Iris pigment epithelial cell (primary cell): ENCODE measurements at regions not wholly inside any gene's neighbourhood (a gene's known extent, or its start where the extent isn't known, plus 50 kb on each side); places are given as distances from the start of the nearest gene placed in this dataset.

Experiments
- DNase-seq: peaks from one replicate; pipeline ENCODE4 v3.0.0-alpha.2; 2011; ENCODE audit warnings: low read depth

GRCh38 chr6:56863366-56863765, 91.5 kb upstream of the BEND6 start:
- DNase-seq = peak; percentile 81

- DNase-seq = peak; percentile 64
Measured at GRCh38 chr6:56862415-56863175, 92.3 kb upstream of the BEND6 start.

GRCh38 chr6:56860475-56860874, 94.4 kb upstream of the BEND6 start:
- DNase-seq = peak; percentile 51

GRCh38 chr6:56856036-56856580, 98.8 kb upstream of the BEND6 start:
- DNase-seq = no peak

- DNase-seq = no peak
Measured at GRCh38 chr6:56854086-56854485, 100.8 kb upstream of the BEND6 start.

- DNase-seq = no peak
Measured at GRCh38 chr6:56853541-56853940, 101.4 kb upstream of the BEND6 start.

GRCh38 chr6:56852260-56853010, 102.5 kb upstream of the BEND6 start:
- DNase-seq = no peak

- peak; percentile 91 for DNase-seq
Measured at GRCh38 chr6:56851541-56852259, 103.2 kb upstream of the BEND6 start.

GRCh38 chr6:56851074-56851473, 103.8 kb upstream of the BEND6 start:
- DNase-seq = peak; percentile 75

- no peak for DNase-seq
Measured at GRCh38 chr6:56850626-56851025, 104.3 kb upstream of the BEND6 start.

- DNase-seq = peak; percentile 82
Measured at GRCh38 chr6:56849896-56850295, 105.0 kb upstream of the BEND6 start.

- DNase-seq = no peak
Measured at GRCh38 chr6:56848105-56848504, 106.8 kb upstream of the BEND6 start.

GRCh38 chr6:56845032-56845431, 109.9 kb upstream of the BEND6 start:
- DNase-seq = no peak

GRCh38 chr6:56843476-56844349, 111.2 kb upstream of the BEND6 start:
- DNase-seq = peak; percentile 87

- DNase-seq = peak; percentile 62
Measured at GRCh38 chr6:56842686-56843475, 112.0 kb upstream of the BEND6 start.

GRCh38 chr6:56841751-56842150, 113.2 kb upstream of the BEND6 start:
- no peak for DNase-seq

- DNase-seq = no peak
Measured at GRCh38 chr6:56841381-56841749, 113.5 kb upstream of the BEND6 start.

- DNase-seq = peak; percentile 75
Measured at GRCh38 chr6:56840467-56841380, 114.2 kb upstream of the BEND6 start.

GRCh38 chr6:56839533-56840183, 115.2 kb upstream of the BEND6 start:
- DNase-seq = no peak
